Neural progenitor cell (in vitro differentiated cells): ENCODE measurements at regions not wholly inside any gene's neighbourhood (a gene's known extent, or its start where the extent isn't known, plus 50 kb on each side); places are given as distances from the start of the nearest gene placed in this dataset.

Experiments
- DNase-seq: peaks from one replicate; pipeline ENCODE4 v3.0.0-alpha.2; 2016; ENCODE audit warnings: low spot score
- H2AFZ ChIP-seq: fragments of 200-600 bp; sonication (generic); replicated peaks from 2 replicates; pipeline ENCODE4 v1.6.1; 2016; ENCODE audit warnings: antibody characterized with exemption
- H3F3A ChIP-seq: fragments of 200-600 bp; sonication (generic); 2 replicates; pipeline ENCODE4 v1.6.1; 2016; ENCODE audit warnings: antibody characterized with exemption, low read depth
- H3K27ac ChIP-seq: fragments of 200-600 bp; sonication (generic); 2 replicates; pipeline ENCODE4 v1.5.1; 2016; ENCODE audit warnings: mild to moderate bottlenecking
- H3K27me3 ChIP-seq: fragments of 200-600 bp; sonication (generic); 2 replicates; pipeline ENCODE4 v1.6.1; 2016; ENCODE audit warnings: mild to moderate bottlenecking, moderate library complexity
- H3K36me3 ChIP-seq: fragments of 200-600 bp; sonication (generic); 2 replicates; pipeline ENCODE4 v1.5.1; 2016
- H3K4me1 ChIP-seq: fragments of 200-600 bp; sonication (generic); 2 replicates; pipeline ENCODE4 v1.6.1; 2016; ENCODE audit warnings: mixed run types
- H3K4me2 ChIP-seq: fragments of 200-600 bp; sonication (generic); 2 replicates; pipeline ENCODE4 v1.6.1; 2016
- H3K4me3 ChIP-seq: fragments of 200-600 bp; sonication (generic); 2 replicates; pipeline ENCODE4 v1.5.1; 2016
- H3K79me2 ChIP-seq: fragments of 200-600 bp; sonication (generic); 2 replicates; pipeline ENCODE4 v1.6.1; 2016; ENCODE audit warnings: low read depth
- H3K9ac ChIP-seq: fragments of 200-600 bp; sonication (generic); 2 replicates; pipeline ENCODE4 v1.6.1; 2016
- H3K9me3 ChIP-seq: fragments of 200-600 bp; sonication (generic); 2 replicates; pipeline ENCODE4 v1.5.1; 2016; ENCODE audit warnings: low read depth
- H4K20me1 ChIP-seq: fragments of 200-600 bp; sonication (generic); 2 replicates; pipeline ENCODE4 v1.6.1; 2016; ENCODE audit warnings: low read depth
- H3K27ac Mint-ChIP-seq: 3 replicates; pipeline ENCODE4 v1.8.0; 2021; ENCODE audit warnings: mixed read lengths
- H3K27me3 Mint-ChIP-seq: 2 replicates; pipeline ENCODE4 v1.8.0; 2022; ENCODE audit warnings: low read depth, mild to moderate bottlenecking, inconsistent platforms, moderate library complexity, mixed read lengths; ENCODE audit not compliant: insufficient read depth
- H3K36me3 Mint-ChIP-seq: 3 replicates; pipeline ENCODE4 v1.8.0; 2021; ENCODE audit warnings: mixed read lengths
- H3K4me1 Mint-ChIP-seq: 3 replicates; pipeline ENCODE4 v1.8.0; 2021; ENCODE audit warnings: mixed read lengths
- H3K4me3 Mint-ChIP-seq: 3 replicates; pipeline ENCODE4 v1.8.0; 2021; ENCODE audit warnings: mild to moderate bottlenecking, moderate library complexity, mixed read lengths
- H3K9me3 Mint-ChIP-seq: 3 replicates; pipeline ENCODE4 v1.8.0; 2020; ENCODE audit warnings: mixed read lengths
- CTCF ChIP-seq: fragments of 200-600 bp; sonication (generic); IDR thresholded peaks from 2 replicates; pipeline ENCODE4 v1.5.1; 2017; ENCODE audit warnings: antibody characterized with exemption, mild to moderate bottlenecking
- EZH2 ChIP-seq: fragments of 200-600 bp; sonication (generic); IDR thresholded peaks from 2 replicates; pipeline ENCODE4 v1.6.1; 2017; ENCODE audit warnings: antibody characterized with exemption, mild to moderate bottlenecking, moderate library complexity
- EZH2phosphoT487 ChIP-seq: fragments of 200-600 bp; sonication (generic); IDR thresholded peaks from 2 replicates; pipeline ENCODE4 v1.6.1; 2017; ENCODE audit warnings: antibody characterized with exemption

- H4K20me1 ChIP-seq: no peaks in the 10 kb centered on the region
- no peak overlapping the region for H3K27ac ChIP-seq
- H3K9me3 ChIP-seq: no peaks in the 10 kb centered on the region
- no peak overlapping the region for H2AFZ ChIP-seq
- peak; percentile 6 for DNase-seq
- Mint-ChIP-seq H3K9me3 (peaks cover 3% of the 10 kb centered on the region), H3K27ac (no peak overlapping the region), H3K27me3 (peaks cover 2% of the 10 kb centered on the region), H3K4me1 (peaks cover 8% of the 10 kb centered on the region), H3K36me3 (no peaks in the 10 kb centered on the region), H3K4me3 (no peak overlapping the region)
- no peaks in the 10 kb centered on the region for H3F3A ChIP-seq
- H3K4me3 ChIP-seq: no peak overlapping the region
- peaks cover 20% of the 10 kb centered on the region for H3K4me1 ChIP-seq
- H3K79me2 ChIP-seq: no peaks in the 10 kb centered on the region
- no peak overlapping the region for H3K9ac ChIP-seq
- TF ChIP-seq EZH2phosphoT487 (no peak), CTCF (no peak), EZH2 (no peak)
- H3K27me3 ChIP-seq: no peaks in the 10 kb centered on the region
- no peak overlapping the region for H3K4me2 ChIP-seq
- no peaks in the 10 kb centered on the region for H3K36me3 ChIP-seq
Observed at GRCh38 chr2:66069937-66070720, 364.8 kb upstream of the MEIS1 start.

- H3K9me3 Mint-ChIP-seq: peaks cover 3% of the 10 kb centered on the region
- H3K4me1 Mint-ChIP-seq: peaks cover 8% of the 10 kb centered on the region
- Histone ChIP-seq H3K36me3 (no peaks in the 10 kb centered on the region), H3K9ac (no peak overlapping the region), H3K4me3 (no peak overlapping the region), H3F3A (no peaks in the 10 kb centered on the region), H3K4me1 (peaks cover 20% of the 10 kb centered on the region), H3K4me2 (no peak overlapping the region), H2AFZ (no peak overlapping the region), H3K27me3 (no peaks in the 10 kb centered on the region), H3K27ac (no peak overlapping the region), H3K9me3 (no peaks in the 10 kb centered on the region), H3K79me2 (no peaks in the 10 kb centered on the region), H4K20me1 (no peaks in the 10 kb centered on the region)
- no peak overlapping the region for H3K4me3 Mint-ChIP-seq
- no peaks in the 10 kb centered on the region for H3K36me3 Mint-ChIP-seq
- DNase-seq: no peak
- TF ChIP-seq EZH2: no peak
- TF ChIP-seq EZH2phosphoT487: no peak
- TF ChIP-seq CTCF: no peak
- peaks cover 4% of the 10 kb centered on the region for H3K27me3 Mint-ChIP-seq
- H3K27ac Mint-ChIP-seq: no peak overlapping the region
Observed at GRCh38 chr2:66066032-66066431, 368.9 kb upstream of the MEIS1 start.

- Mint-ChIP-seq H3K4me1 (peaks cover 2% of the 10 kb centered on the region), H3K27me3 (peaks cover 7% of the 10 kb centered on the region), H3K9me3 (no peaks in the 10 kb centered on the region), H3K4me3 (no peak overlapping the region), H3K27ac (no peak overlapping the region), H3K36me3 (no peaks in the 10 kb centered on the region)
- Histone ChIP-seq H3K36me3 (no peaks in the 10 kb centered on the region), H3K4me2 (no peak overlapping the region), H3F3A (no peaks in the 10 kb centered on the region), H4K20me1 (no peaks in the 10 kb centered on the region), H3K9me3 (no peaks in the 10 kb centered on the region), H2AFZ (peak overlapping the region; percentile 23), H3K9ac (no peak overlapping the region), H3K4me3 (no peak overlapping the region), H3K4me1 (peaks cover under 1% of the 10 kb centered on the region), H3K27me3 (no peaks in the 10 kb centered on the region), H3K79me2 (no peaks in the 10 kb centered on the region), H3K27ac (no peak overlapping the region)
- TF ChIP-seq EZH2: no peak
- TF ChIP-seq CTCF: no peak
- TF ChIP-seq EZH2phosphoT487: no peak
- DNase-seq: no peak
Observed at GRCh38 chr2:66059332-66059731, 375.6 kb upstream of the MEIS1 start.
